GM18507 (cell line): ENCODE measurements at regions not wholly inside any gene's neighbourhood (a gene's known extent, or its start where the extent isn't known, plus 50 kb on each side); places are given as distances from the start of the nearest gene placed in this dataset.
A peak's percentile ranks its signal among the peaks of the same experiment; 100 is the strongest.

ENCODE experiments used
- DNase-seq: peaks from one replicate; pipeline ENCODE4 v3.0.0; 2011; ENCODE audit warnings: low read depth; ENCODE audit not compliant: insufficient read length; ENCODE audit errors: extremely low spot score
- FAIRE-seq: peaks from 2 replicates; lab custom pipeline; 2011; peaks lifted over from hg19 to GRCh38; lab: Jason Lieb, UNC

- FAIRE-seq: no peak
- DNase-seq: no peak
These were observed 192.2 kb downstream of the SNX10 start for GRCh38 chr7:26483843-26484242.

- FAIRE-seq (no peak), DNase-seq (no peak)
These were observed 193.8 kb downstream of the SNX10 start for GRCh38 chr7:26485367-26485934.

DNA sequence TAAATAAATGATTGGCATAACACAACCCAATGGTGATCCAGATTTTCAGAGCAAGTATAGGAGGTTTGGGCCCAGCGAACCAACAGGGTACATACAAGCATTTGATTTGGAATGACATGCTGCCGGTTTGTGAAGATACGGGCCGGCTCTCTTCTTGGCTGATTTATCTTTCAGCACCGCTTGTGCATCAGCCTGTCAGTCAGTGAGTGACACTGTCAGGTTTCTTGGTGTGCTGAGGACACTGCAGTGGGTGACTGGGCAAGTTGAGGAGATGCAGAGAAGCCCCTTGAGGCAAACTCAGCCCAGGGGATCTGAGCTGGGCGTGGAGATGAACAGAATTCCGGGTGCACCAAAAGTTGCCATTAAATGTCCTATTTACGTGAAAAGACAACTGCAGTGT is 194.5 kb downstream of the SNX10 start:
- FAIRE-seq (no peak), DNase-seq (no peak)

DNA sequence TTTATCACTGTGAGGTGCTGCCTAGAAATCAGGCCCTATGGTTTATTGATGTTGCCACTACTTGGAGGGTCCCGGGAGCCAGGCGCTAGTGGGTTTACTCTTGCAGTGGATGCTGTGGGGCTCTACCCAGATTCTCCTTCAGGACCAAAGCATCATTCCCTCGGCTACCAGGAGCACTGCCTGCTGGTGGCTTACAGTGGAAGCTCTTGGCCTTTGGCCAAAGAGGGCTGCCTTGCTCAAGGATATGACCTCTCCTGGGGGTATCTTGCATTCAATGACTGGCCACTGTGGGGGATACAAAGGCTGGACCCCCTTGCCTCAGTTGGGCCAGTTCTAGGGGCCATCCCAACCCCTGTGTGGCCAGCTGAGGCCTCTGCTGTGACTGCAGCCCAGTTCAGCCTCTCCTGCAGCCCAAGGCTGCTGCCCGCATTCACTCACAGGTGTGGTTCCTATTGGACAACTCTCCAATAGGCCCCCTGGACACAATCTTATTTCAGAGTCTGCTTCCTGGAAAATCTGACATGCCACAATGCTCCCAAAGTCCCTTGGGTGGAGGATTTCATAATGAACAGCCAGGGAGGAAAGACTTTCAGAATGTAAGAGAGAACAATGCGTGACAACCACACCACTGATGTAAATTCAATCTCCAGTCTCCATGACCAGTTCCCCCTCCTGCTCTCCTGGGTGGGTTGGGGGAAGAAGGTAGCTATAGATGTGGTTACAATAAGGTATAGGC is 196.3 kb downstream of the SNX10 start:
- DNase-seq: no peak
- no peak for FAIRE-seq

DNA sequence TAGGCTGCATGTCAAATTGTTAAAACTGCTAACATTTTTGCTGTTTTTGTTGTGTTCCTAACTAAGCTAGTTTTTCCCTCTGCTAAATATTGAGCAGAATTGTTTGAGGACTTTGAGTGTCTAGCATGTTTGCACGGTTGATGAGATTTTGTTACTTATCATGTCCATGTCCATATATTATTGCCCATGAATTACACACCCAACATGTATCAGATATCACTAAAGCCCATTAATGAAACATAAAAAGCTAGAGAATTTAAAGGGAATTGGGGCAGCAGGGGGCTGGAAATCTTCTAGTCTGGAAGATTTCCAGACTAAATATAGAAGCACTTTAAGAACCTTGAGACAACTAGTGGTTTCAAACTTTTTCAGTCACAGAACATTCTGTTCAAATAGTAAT is 197.7 kb downstream of the SNX10 start:
- no peak for FAIRE-seq
- no peak for DNase-seq

DNA sequence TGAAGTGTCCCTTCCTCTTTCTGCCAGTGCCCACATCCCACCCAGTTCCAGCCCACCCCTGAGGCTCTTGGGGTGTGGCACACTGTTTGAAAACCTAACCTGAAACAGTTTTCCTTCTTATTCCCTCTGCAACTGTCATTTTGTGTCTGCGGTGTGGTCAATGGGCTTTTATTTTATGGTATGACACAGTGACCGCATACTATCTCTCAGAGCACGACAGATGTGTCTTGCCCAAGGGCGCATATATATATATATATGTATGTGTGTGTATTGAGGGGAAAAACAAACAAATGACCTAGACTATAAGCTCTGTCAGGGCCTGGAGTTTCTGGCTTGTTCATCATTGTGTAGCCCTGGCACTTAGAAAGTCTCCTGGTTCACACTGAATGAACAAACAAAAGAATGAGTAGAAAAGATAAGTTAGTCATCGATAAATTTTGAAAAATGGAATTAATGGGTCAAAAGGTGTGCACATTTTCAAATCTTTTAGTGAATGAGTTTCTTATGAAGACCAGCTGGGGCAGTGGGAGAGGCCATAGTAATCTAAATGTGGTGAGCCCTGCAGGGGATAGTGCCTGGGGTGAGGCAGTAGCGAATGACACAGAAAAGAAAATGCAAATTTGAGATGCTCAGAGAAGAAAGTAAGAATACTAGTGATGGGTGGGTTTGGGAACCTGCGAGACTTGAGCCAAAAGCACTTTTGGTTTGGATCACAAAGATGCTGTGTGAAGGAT is 198.4 kb downstream of the SNX10 start:
- DNase-seq: no peak
- FAIRE-seq: no peak

- DNase-seq (no peak), FAIRE-seq (no peak)
These were observed 199.3 kb downstream of the SNX10 start for GRCh38 chr7:26490640-26491624.

DNA sequence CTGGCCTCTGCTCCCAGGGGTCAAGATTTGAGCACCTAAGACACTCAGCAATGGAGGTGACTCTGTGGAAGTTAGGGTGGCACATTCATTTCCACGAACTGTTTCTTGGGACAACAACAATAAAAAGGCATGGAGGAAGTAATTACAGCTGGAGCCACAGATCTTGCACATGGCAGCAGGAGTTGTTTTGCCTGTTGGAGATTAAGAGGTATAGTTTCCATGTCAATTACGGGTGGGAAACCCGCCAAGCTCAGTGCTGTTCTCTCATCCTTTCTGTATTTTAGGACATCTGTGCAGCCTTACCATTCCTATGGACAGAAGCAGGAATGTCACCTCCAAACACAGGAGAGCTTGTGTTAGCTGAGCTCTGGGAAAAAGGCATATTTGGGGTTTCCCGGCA is 201.2 kb downstream of the SNX10 start:
- FAIRE-seq (no peak), DNase-seq (no peak)

GRCh38 chr7:26493737-26494428 is 202.2 kb downstream of the SNX10 start:
- DNase-seq (no peak), FAIRE-seq (no peak)

DNA sequence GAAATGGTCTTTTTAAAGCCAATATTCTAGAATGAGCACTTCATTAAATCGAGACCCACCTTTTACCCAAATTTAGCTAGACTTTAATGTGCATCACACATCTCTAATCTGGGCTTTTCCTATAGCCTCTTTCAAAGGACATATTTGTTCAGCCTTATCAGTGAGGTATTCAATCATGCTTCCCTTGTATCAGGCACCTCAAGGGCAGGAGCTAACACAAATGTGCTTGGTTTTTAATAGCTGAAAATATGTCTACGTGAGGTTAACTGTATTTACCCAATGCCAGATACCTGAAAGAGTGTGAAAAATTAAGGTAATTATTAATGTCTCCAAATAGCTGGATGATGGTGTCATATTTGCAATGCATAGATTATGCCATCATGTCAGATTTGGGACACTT is 203.9 kb downstream of the SNX10 start:
- DNase-seq (no peak), FAIRE-seq (no peak)

- FAIRE-seq (no peak), DNase-seq (no peak)
These were observed 206.3 kb downstream of the SNX10 start for GRCh38 chr7:26497801-26498596.

DNA sequence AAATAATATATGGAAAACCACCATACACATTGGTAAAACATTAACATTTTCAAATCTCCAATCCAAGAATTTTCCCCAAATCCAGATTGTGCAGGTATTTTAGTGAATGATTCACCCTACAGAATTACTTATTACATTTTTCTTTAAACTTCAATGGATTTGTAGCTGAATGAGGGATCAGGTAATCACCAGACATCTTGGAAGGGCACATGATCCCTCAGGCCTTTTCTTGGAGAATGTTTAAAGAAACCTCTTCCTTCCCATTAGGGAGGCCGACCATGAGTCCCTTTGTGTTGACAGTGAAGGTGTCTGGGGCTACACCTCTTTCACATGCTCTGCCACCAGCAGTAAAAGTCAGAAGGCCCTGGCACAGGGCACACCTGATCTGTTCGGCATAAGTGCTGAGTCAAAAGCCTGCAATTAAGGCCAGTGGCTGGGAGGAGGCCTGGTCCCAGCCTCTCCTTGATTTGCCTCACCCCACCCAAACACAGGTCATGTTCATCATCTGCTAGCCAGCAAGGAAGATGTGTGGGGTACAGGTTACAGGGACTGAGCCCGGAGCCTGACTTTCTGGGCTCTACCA is 207.7 kb downstream of the SNX10 start:
- no peak for FAIRE-seq
- no peak for DNase-seq

- peak; percentile 18 for DNase-seq
- peak; percentile 88 for FAIRE-seq
These were observed 209.2 kb downstream of the SNX10 start for GRCh38 chr7:26500749-26501352.

GRCh38 chr7:26504411-26505120 is 212.9 kb downstream of the SNX10 start:
- FAIRE-seq: no peak
- DNase-seq: no peak

DNA sequence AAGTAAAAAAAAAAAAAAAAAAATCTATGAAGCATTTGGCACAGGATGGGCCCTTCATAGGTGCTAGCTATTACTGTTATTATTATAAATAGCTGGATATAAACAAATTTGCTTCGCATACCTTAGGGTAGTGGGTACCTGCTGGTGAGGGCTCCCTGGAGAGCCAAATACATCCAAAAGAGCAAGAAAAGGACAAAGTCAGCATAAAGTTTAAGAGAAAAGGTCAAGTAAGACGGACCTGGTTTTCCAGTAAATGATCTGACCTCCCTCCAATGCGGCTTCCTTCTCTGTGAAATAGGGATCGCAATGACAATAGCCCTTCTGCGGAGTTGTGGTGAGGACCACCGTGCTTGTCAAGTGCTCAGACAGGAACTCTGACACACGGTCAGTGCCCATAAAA is 214.5 kb downstream of the SNX10 start:
- DNase-seq: no peak
- no peak for FAIRE-seq

- DNase-seq (no peak), FAIRE-seq (no peak)
These were observed 215.7 kb downstream of the SNX10 start for GRCh38 chr7:26507108-26507987.
